ENCODE measurements at regions not wholly inside any gene's neighbourhood (a gene's known extent, or its start where the extent isn't known, plus 50 kb on each side); places are given as distances from the start of the nearest gene placed in this dataset.

- no peaks in the 10 kb centered on the region for H3K36me3 Mint-ChIP-seq (ENCODE audit: low read depth)
- no peaks in the 10 kb centered on the region for H3K9me3 Mint-ChIP-seq
- H3K4me1 Mint-ChIP-seq (ENCODE audit: low read depth) = no peaks in the 10 kb centered on the region
- peaks cover 59% of the 10 kb centered on the region for H3K27me3 Mint-ChIP-seq
- H3K4me3 Mint-ChIP-seq = no peak overlapping the region
- no peak overlapping the region for H3K27ac Mint-ChIP-seq
These were observed 496.9 kb upstream of the ZFHX3 start for GRCh38 chr16:73544826-73545225.

- no peak overlapping the region for H3K27ac Mint-ChIP-seq
- peaks cover 53% of the 10 kb centered on the region for H3K27me3 Mint-ChIP-seq
- H3K36me3 Mint-ChIP-seq (ENCODE audit: low read depth) = no peaks in the 10 kb centered on the region
These were observed 496.2 kb upstream of the ZFHX3 start for GRCh38 chr16:73543970-73544599.

GRCh38 chr16:73543331-73543969, 495.5 kb upstream of the ZFHX3 start:
- Mint-ChIP-seq H3K9me3 (no peaks in the 10 kb centered on the region), H3K27ac (no peak overlapping the region), H3K27me3 (peaks cover 53% of the 10 kb centered on the region), H3K4me3 (no peak overlapping the region), H3K36me3 (ENCODE audit: low read depth) (no peaks in the 10 kb centered on the region), H3K4me1 (ENCODE audit: low read depth) (no peaks in the 10 kb centered on the region)

More at GRCh38 chr16:73543970-73544599, 496.2 kb upstream of the ZFHX3 start:
- Mint-ChIP-seq H3K9me3 (no peaks in the 10 kb centered on the region), H3K4me3 (no peak overlapping the region), H3K4me1 (ENCODE audit: low read depth) (no peaks in the 10 kb centered on the region)

DNA sequence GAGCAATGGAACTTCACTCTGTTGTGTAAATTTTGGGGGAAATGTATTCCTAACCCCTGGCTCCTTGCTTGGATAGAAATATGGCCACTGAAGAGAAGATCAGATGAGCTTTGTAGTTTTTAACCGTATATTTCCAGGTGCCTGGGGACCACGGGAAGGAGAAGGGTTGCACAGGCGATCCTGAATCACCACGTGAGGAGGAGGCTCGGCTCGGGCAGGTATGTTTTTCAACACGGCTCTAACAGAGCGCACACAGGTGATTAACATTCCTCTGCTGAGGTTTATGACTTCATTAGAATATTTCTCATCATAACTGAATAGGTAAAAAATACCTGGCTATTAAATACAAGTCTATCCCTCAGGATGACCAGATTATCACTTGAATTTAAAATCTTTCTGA, 495.0 kb upstream of the ZFHX3 start:
- peaks cover 51% of the 10 kb centered on the region for H3K27me3 Mint-ChIP-seq
- H3K27ac Mint-ChIP-seq = no peak overlapping the region
- no peak overlapping the region for H3K4me3 Mint-ChIP-seq
- H3K36me3 Mint-ChIP-seq (ENCODE audit: low read depth) = no peaks in the 10 kb centered on the region
- H3K4me1 Mint-ChIP-seq (ENCODE audit: low read depth) = no peaks in the 10 kb centered on the region
- H3K9me3 Mint-ChIP-seq = no peaks in the 10 kb centered on the region

- peaks cover 6% of the 10 kb centered on the region for H3K9me3 Mint-ChIP-seq
- H3K4me3 Mint-ChIP-seq = no peak overlapping the region
- H3K27ac Mint-ChIP-seq = no peak overlapping the region
- H3K4me1 Mint-ChIP-seq (ENCODE audit: low read depth) = no peaks in the 10 kb centered on the region
- no peaks in the 10 kb centered on the region for H3K36me3 Mint-ChIP-seq (ENCODE audit: low read depth)
- H3K27me3 Mint-ChIP-seq = peaks cover 14% of the 10 kb centered on the region
These were observed 490.0 kb upstream of the ZFHX3 start for GRCh38 chr16:73537921-73538320.

GRCh38 chr16:73536931-73537330, 489.0 kb upstream of the ZFHX3 start:
- Mint-ChIP-seq H3K4me1 (ENCODE audit: low read depth) (no peaks in the 10 kb centered on the region), H3K27ac (no peak overlapping the region), H3K9me3 (peaks cover 6% of the 10 kb centered on the region), H3K36me3 (ENCODE audit: low read depth) (no peaks in the 10 kb centered on the region), H3K4me3 (no peak overlapping the region), H3K27me3 (peaks cover 9% of the 10 kb centered on the region)

DNA sequence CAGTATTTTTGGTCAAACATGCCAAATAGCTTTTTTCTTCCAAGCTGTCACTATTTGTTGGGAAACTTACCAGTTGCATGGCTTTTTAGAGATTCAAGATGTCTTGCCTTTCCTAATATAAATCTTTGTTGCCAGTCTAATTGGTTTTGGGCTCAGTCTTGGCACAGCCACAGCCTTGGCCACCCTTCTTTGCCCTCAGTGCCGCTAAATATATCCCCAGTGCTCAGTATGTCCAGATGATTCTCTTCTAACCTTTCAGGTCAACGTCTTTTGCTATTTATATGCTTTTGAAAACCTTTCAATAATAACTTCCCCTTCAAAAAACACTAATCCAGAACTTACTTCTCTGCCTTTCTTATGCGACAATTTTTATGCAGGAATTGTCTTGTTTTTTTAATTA, 483.1 kb upstream of the ZFHX3 start:
- Mint-ChIP-seq H3K4me3 (no peak overlapping the region), H3K9me3 (peaks cover 6% of the 10 kb centered on the region), H3K27ac (no peak overlapping the region), H3K4me1 (ENCODE audit: low read depth) (no peaks in the 10 kb centered on the region), H3K36me3 (ENCODE audit: low read depth) (no peaks in the 10 kb centered on the region), H3K27me3 (peaks cover 9% of the 10 kb centered on the region)

DNA sequence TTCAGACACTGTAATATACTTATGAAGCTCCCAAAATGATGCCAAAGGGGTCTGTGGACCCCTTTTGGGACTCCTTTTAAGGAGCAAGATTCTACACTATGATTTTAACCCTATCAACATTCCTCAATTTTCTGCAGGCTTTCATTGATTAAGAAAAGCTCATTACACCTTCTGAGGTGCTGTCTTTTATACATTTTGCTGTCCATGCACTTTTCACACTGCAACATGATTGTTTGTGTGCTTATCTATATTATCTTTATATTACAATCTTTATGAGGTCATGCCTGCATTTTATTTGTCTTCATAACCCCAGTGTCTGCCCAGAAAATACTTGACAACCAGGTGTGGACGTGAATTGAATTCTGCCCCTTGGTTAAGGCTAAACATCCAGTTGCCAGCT, 482.6 kb upstream of the ZFHX3 start:
- Mint-ChIP-seq H3K36me3 (ENCODE audit: low read depth) (no peaks in the 10 kb centered on the region), H3K27me3 (peaks cover 9% of the 10 kb centered on the region), H3K4me1 (ENCODE audit: low read depth) (no peaks in the 10 kb centered on the region)

DNA sequence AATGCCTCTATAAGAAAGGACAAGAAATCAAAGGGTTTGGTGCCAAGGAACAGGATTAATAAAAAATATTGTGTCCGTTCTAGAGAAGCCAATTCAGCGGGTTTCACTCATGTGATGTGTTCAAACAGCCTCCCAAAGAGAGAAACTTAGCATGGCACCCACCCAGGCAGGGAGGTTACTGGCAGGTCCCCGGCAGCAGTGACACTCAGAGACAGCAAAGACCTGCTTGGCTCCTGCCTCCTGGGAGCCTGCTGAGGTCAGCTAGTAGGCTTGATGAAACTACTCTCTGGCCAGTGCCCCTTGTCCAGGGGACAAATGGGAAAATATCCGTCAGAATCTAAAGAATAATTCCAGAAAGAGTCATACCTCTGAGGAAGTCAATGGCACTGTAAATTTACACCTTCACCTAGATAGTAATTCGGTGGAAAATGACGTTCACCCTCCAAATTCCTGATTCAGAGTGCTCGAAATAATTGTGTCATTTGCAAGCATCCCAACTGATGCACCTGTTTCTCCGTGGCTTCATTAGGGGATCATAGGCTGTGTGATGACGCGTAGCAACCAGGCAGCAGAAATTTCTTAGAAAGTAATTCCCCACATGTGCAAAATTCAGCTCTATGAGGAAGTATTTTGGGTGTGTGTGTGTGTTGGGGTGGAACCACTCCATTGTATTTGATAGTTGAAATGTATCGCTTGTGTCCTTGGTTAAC, 481.5 kb upstream of the ZFHX3 start:
- H3K27ac Mint-ChIP-seq = no peak overlapping the region
- peaks cover 11% of the 10 kb centered on the region for H3K9me3 Mint-ChIP-seq
- peaks cover 9% of the 10 kb centered on the region for H3K27me3 Mint-ChIP-seq
- no peaks in the 10 kb centered on the region for H3K4me1 Mint-ChIP-seq (ENCODE audit: low read depth)
- H3K36me3 Mint-ChIP-seq (ENCODE audit: low read depth) = no peaks in the 10 kb centered on the region
- H3K4me3 Mint-ChIP-seq = no peak overlapping the region

More for the DNA sequence above, 482.6 kb upstream of the ZFHX3 start:
- no peak overlapping the region for H3K27ac Mint-ChIP-seq
- H3K4me3 Mint-ChIP-seq = no peak overlapping the region
- peaks cover 6% of the 10 kb centered on the region for H3K9me3 Mint-ChIP-seq

DNA sequence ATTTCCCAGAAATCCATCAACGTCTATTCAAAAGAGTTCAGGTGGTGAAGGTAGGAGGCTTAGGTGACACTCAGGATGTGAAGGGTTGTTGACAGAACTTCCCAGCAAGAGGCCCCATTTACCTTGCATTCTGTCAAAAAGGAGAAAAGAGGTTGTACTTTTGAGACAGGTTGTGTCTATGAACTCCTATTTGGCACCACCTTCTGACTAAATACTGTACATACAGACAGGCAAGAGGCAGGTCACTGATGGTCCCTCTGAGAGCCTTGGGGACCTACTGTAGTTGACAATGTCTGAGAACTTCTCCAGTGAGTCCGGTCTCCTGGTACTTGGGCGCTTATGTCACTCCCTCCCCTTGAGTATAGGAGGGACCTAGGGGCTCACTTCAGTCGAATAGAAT, 479.3 kb upstream of the ZFHX3 start:
- Mint-ChIP-seq H3K4me1 (ENCODE audit: low read depth) (no peaks in the 10 kb centered on the region), H3K9me3 (peaks cover 5% of the 10 kb centered on the region), H3K27ac (no peak overlapping the region), H3K36me3 (ENCODE audit: low read depth) (no peaks in the 10 kb centered on the region), H3K27me3 (peaks cover 2% of the 10 kb centered on the region), H3K4me3 (no peak overlapping the region)

DNA sequence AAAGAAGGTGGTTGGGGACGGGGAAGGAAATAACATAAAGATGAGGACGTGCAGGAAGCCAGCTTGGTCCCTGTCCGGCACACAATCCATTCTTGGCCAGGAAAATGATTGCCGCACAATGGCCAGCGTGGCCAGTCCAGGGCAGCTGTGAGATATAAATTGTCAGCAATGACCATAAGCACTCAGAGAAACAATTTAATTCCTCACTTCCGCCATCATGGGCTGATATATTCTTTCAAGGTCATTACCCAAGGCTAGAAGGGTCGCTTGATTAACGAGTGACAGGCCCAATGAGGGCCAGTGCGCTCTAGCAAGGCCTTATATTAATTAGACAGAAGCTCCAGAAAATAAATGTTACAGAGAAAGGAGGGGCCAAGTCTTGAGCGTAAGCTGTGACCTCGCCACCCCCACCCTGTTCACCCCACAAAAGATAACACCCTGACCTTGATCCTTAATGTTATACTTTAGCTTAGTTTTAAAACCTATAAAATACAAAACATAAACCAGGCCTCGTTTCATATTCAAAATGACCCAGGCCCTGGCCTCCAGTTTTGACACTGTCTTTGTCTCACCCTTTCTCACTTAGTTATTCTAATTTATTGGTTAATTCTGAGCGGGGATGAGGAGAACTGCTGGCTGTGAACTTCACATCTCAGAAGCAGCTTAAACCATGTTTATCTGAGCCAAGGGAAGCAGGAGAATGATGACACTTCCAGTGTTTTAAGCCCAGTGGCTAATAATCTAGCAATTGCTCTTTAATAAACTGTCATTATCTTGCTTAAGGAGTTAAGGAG, 478.3 kb upstream of the ZFHX3 start:
- no peaks in the 10 kb centered on the region for H3K27me3 Mint-ChIP-seq

DNA sequence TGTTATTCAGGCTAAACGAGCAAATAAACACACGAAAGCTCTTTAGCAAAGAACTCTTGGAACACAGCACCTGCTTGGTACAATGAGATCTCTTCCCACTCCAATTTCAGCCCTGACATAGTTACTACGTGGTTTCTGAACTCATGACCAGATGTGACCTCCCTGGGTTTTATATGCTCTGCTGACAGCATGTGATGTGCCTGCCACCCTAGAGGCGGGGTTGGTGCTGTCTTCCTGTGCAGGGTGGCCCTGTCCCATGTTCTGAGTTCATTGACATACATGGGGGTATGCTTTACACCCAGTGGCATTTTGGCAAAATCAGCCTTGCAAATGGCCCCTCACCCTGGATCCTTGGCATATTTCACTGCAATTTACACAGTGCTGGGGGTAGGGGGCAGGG, 475.3 kb upstream of the ZFHX3 start:
- Mint-ChIP-seq H3K36me3 (ENCODE audit: low read depth) (no peaks in the 10 kb centered on the region), H3K27me3 (peaks cover 3% of the 10 kb centered on the region)

More for the DNA sequence above, 478.3 kb upstream of the ZFHX3 start:
- Mint-ChIP-seq H3K36me3 (ENCODE audit: low read depth) (no peaks in the 10 kb centered on the region), H3K9me3 (peaks cover 5% of the 10 kb centered on the region), H3K4me3 (no peak overlapping the region), H3K4me1 (ENCODE audit: low read depth) (no peaks in the 10 kb centered on the region), H3K27ac (no peak overlapping the region)

DNA sequence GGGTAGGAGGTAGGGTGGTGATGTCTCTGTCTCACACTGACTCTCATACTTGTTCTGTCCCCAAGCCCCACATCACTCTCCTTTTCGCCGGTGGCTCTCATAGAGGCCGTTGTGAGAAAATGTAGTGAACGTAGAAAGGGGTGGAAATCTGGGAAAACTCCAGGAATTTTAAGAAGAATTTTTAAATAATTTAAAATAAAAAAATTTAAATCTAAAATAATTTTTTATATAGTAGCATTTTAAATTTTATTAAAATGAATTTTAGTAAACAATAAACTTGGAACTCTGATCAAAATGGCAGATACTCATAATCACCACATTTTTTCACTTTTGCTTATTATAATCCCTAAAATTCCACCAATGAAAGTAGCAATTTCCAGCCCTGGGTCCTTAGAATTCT, 473.6 kb upstream of the ZFHX3 start:
- no peak overlapping the region for H3K27ac Mint-ChIP-seq
- H3K4me3 Mint-ChIP-seq = no peak overlapping the region
- no peaks in the 10 kb centered on the region for H3K36me3 Mint-ChIP-seq (ENCODE audit: low read depth)
- no peaks in the 10 kb centered on the region for H3K4me1 Mint-ChIP-seq (ENCODE audit: low read depth)
- H3K9me3 Mint-ChIP-seq = peaks cover 5% of the 10 kb centered on the region
- peaks cover 3% of the 10 kb centered on the region for H3K27me3 Mint-ChIP-seq

More for the DNA sequence above, 475.3 kb upstream of the ZFHX3 start:
- H3K27ac Mint-ChIP-seq = no peak overlapping the region
- H3K4me1 Mint-ChIP-seq (ENCODE audit: low read depth) = no peaks in the 10 kb centered on the region
- peaks cover 5% of the 10 kb centered on the region for H3K9me3 Mint-ChIP-seq
- H3K4me3 Mint-ChIP-seq = no peak overlapping the region

GRCh38 chr16:73515616-73516015, 467.7 kb upstream of the ZFHX3 start:
- Mint-ChIP-seq H3K9me3 (no peaks in the 10 kb centered on the region), H3K4me1 (ENCODE audit: low read depth) (no peaks in the 10 kb centered on the region), H3K27me3 (peaks cover 7% of the 10 kb centered on the region), H3K4me3 (no peak overlapping the region), H3K36me3 (ENCODE audit: low read depth) (no peaks in the 10 kb centered on the region), H3K27ac (no peak overlapping the region)

GRCh38 chr16:73510852-73511251, 462.9 kb upstream of the ZFHX3 start:
- Mint-ChIP-seq H3K27me3 (peaks cover 9% of the 10 kb centered on the region), H3K36me3 (ENCODE audit: low read depth) (no peaks in the 10 kb centered on the region)

More at GRCh38 chr16:73510852-73511251, 462.9 kb upstream of the ZFHX3 start:
- no peaks in the 10 kb centered on the region for H3K9me3 Mint-ChIP-seq
- no peak overlapping the region for H3K27ac Mint-ChIP-seq
- no peak overlapping the region for H3K4me3 Mint-ChIP-seq
- no peaks in the 10 kb centered on the region for H3K4me1 Mint-ChIP-seq (ENCODE audit: low read depth)
